Kidney (tissue), 13 donors: ENCODE measurements at regions not wholly inside any gene's neighbourhood (a gene's known extent, or its start where the extent isn't known, plus 50 kb on each side); places are given as distances from the start of the nearest gene placed in this dataset.

Source experiments
- DNase-seq, 5 donors: peaks; one replicate each; pipeline ENCODE4 v3.0.0-alpha.2; 2013 to 2020
- FAIRE-seq: peaks from 2 replicates; lab custom pipeline; 2012; peaks lifted over from hg19 to GRCh38; lab: Jason Lieb, UNC
- H3K27ac ChIP-seq, 2 donors: one replicate each; pipeline ENCODE4 v1.7.0; 2013; ENCODE audit warnings: low read depth in 2 of 2, low read length in 2 of 2, inconsistent platforms in 1 of 2
- H3K27me3 ChIP-seq: one replicate; pipeline ENCODE4 v1.7.1; 2013; ENCODE audit warnings: low read length, inconsistent platforms; ENCODE audit not compliant: control insufficient read depth, insufficient read depth
- H3K36me3 ChIP-seq, 3 donors: one replicate each; pipeline versions ENCODE4 v1.7.0 to v1.7.1; 2013; ENCODE audit warnings: low read length in 3 of 3, control low read depth in 1 of 3, inconsistent platforms in 1 of 3; ENCODE audit not compliant: insufficient read depth in 3 of 3, control insufficient read depth in 2 of 3
- H3K4me1 ChIP-seq, 3 donors: one replicate each; pipeline versions ENCODE4 v1.7.0 to v1.7.1; 2013; ENCODE audit warnings: low read length in 3 of 3, inconsistent platforms in 1 of 3, low read depth in 1 of 3; ENCODE audit not compliant: control insufficient read depth in 2 of 3, insufficient read depth in 2 of 3
- H3K4me3 ChIP-seq, 3 donors: one replicate each; pipeline versions ENCODE4 v1.7.0 to v1.8.1; 2013; ENCODE audit warnings: low read length in 3 of 3, control low read depth in 1 of 3, inconsistent platforms in 1 of 3
- H3K9ac ChIP-seq, 3 donors: one replicate each; pipeline versions ENCODE4 v1.7.0 to v1.7.1; 2013; ENCODE audit warnings: low read length in 3 of 3, control low read depth in 1 of 3, inconsistent platforms in 1 of 3
- H3K9me3 ChIP-seq, 3 donors: one replicate each; pipeline versions ENCODE4 v1.7.0 to v1.7.1; 2013; ENCODE audit warnings: low read length in 3 of 3, control low read depth in 1 of 3, inconsistent platforms in 1 of 3; ENCODE audit not compliant: control insufficient read depth in 2 of 3, insufficient read depth in 1 of 3
- intact Hi-C: fragments of 100-400 bp; cut with DNase I; formaldehyde crosslinking; loops from one replicate; pipeline ENCODE4 v1.11.1; 2022
- TF ChIP-seq, protein P1 (sequence below): IDR thresholded peaks from 3 replicates; pipeline ENCODE4 v1.5.1; 2012; ENCODE audit warnings: mild to moderate bottlenecking, moderate library complexity, borderline replicate concordance; ENCODE audit not compliant: insufficient read depth; ENCODE audit errors: extremely low read depth
- donor health status: control.
- donor health status: control.
- donor health status: control.
- donor health status: control.
- donor health status: control.
- donor health status: DM: yes; HTN: yes; CAD: no.
- donor health status: Normal renal cell carcinoma (clear cell type).

DNA sequence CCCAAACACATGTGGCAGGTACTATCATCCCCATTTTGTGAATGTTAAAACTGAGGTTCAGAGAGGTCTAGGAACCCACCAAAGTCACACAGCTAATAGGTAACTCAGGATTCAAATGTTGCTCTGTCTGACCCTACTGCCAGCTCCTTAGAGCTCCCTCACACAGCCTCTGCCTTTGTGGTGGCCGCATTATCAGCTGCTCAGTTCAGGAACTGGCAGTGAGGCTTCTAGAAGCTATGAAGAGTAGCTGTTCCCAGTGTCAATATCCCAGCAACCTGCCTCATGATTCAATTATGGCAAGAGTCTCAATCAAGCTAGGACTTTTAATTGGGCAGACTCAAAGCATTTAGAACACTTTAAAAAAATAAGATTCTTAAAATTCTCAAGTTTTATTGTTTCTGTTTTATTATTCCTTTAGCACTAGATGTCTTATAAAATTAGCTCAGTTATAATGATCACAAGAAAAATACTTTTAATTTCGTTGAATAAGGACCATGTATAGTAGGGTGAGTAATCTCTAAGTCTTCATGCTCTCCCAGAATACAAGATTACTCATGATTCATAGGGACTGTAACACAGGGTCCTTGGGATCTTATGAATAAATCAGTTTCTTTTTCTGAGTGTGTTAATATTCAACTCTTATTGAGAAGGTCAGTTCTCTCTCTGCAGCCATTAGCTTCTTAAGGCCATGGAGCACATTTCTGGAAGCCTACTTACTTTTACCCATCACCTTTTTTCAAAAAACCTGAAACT lies 342.7 kb downstream of the RND3 start:
- FAIRE-seq (no peak), DNase-seq (no peak)
- no peak overlapping the region for H3K9ac ChIP-seq
- H3K36me3 ChIP-seq, result no peaks in the 10 kb centered on the region
- no peaks in the 10 kb centered on the region for H3K27me3 ChIP-seq
- H3K4me1 ChIP-seq, result no peaks in the 10 kb centered on the region
- H3K27ac ChIP-seq, result no peak overlapping the region
- intact Hi-C loops, result no loop called here
- H3K9me3 ChIP-seq, result peaks cover 0 to 7% (median 0%) of the 10 kb centered on the region in 3 donors
- TF ChIP-seq, protein P1, sequence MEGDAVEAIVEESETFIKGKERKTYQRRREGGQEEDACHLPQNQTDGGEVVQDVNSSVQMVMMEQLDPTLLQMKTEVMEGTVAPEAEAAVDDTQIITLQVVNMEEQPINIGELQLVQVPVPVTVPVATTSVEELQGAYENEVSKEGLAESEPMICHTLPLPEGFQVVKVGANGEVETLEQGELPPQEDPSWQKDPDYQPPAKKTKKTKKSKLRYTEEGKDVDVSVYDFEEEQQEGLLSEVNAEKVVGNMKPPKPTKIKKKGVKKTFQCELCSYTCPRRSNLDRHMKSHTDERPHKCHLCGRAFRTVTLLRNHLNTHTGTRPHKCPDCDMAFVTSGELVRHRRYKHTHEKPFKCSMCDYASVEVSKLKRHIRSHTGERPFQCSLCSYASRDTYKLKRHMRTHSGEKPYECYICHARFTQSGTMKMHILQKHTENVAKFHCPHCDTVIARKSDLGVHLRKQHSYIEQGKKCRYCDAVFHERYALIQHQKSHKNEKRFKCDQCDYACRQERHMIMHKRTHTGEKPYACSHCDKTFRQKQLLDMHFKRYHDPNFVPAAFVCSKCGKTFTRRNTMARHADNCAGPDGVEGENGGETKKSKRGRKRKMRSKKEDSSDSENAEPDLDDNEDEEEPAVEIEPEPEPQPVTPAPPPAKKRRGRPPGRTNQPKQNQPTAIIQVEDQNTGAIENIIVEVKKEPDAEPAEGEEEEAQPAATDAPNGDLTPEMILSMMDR, result no peak
- H3K4me3 ChIP-seq, result no peak overlapping the region

DNA sequence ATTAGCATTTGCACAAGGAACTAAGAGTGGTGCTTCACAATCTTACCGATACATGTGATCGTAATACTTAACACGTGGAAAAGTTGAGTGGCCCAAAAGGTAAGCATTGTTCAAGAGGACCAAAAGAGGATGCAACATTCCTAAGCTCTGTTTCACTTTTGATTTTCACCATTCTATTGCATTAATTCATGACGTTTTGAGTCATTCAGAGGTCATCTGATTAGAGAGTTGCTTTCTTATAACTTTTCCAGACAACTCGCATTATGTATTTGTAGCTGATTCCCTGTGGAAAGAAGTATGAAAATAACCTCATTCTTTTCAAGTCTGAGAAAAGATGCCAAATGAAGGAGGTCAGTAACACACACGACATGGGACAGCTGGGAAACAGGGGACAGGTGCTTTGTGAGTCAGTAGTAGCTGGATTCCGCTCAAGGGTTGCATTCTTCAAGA lies 344.4 kb downstream of the RND3 start:
- Histone ChIP-seq H3K4me3 (no peak overlapping the region), H3K27me3 (no peaks in the 10 kb centered on the region), H3K9me3 (peaks cover 0 to 7% (median 0%) of the 10 kb centered on the region in 3 donors), H3K9ac (no peak overlapping the region), H3K4me1 (no peaks in the 10 kb centered on the region), H3K36me3 (no peaks in the 10 kb centered on the region), H3K27ac (no peak overlapping the region)
- DNase-seq (no peak), FAIRE-seq (no peak)
- TF ChIP-seq, protein P1, result no peak
- intact Hi-C loops, result no loop called here

DNA sequence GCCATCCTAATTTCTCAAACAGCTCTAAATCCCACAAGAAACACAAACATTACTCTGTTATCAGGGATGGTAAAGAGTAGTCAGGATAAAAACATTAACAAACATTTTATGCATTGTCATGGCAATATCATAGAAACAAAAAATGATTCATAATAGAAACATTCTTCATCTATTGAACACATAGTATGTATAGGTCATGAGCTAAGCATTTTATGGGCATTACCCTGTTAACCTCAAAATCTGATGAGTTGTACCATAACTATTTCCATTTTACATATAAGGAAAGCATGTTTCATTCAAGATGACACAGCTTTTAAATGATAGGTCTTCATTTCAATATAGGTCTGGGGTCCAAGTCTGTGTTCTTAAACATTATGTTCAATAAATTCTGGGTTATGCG lies 344.9 kb downstream of the RND3 start:
- Histone ChIP-seq H3K9ac (no peak overlapping the region), H3K27ac (no peak overlapping the region), H3K4me3 (no peak overlapping the region), H3K9me3 (peaks cover 0 to 7% (median 0%) of the 10 kb centered on the region in 3 donors), H3K27me3 (no peaks in the 10 kb centered on the region), H3K36me3 (no peaks in the 10 kb centered on the region), H3K4me1 (no peaks in the 10 kb centered on the region)
- TF ChIP-seq, protein P1, result no peak
- FAIRE-seq (no peak), DNase-seq (no peak)
- intact Hi-C loops, result no loop called here
